GM13976 (cell line): ENCODE measurements at regions not wholly inside any gene's neighbourhood (a gene's known extent, or its start where the extent isn't known, plus 50 kb on each side); places are given as distances from the start of the nearest gene placed in this dataset.

Experiments
- DNase-seq: peaks from one replicate; pipeline ENCODE4 v3.0.0; 2012; ENCODE audit warnings: low spot score
- in situ Hi-C: fragments of 300-500 bp; cut with MboI; formaldehyde crosslinking; loops from one replicate; pipeline ENCODE4 v1.12.0; 2022; ENCODE audit warnings: low sequenced_read_pairs, mixed read lengths, inconsistent platforms; ENCODE audit not compliant: unreplicated experiment
- TF ChIP-seq, protein P1 (sequence below): IDR thresholded peaks from 2 replicates; pipeline ENCODE4 v1.5.1; 2012; ENCODE audit warnings: borderline replicate concordance, mild to moderate bottlenecking; ENCODE audit not compliant: insufficient read depth; ENCODE audit errors: extremely low read depth, missing control alignments, control extremely low read depth

DNA sequence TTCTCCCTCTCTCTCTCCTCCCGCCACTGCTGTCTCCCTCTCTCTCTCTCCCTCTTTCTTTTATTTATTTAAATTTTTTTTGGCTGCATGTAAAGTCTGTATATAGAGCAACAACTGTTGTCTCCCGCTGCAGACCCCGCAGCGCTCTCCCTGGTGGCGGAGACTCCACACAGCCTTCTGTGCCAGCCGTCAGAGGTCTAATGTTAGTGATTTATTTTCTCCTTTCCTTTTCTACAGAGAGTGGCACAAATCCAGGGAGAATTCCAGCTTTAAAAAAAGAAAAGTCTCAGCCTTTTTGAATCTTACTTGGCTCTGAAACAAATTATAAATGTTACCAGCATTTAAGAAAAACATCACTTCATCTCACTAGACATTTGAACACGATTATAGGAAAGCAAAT is 106.2 kb downstream of the FAM9B start:
- TF ChIP-seq, protein P1, sequence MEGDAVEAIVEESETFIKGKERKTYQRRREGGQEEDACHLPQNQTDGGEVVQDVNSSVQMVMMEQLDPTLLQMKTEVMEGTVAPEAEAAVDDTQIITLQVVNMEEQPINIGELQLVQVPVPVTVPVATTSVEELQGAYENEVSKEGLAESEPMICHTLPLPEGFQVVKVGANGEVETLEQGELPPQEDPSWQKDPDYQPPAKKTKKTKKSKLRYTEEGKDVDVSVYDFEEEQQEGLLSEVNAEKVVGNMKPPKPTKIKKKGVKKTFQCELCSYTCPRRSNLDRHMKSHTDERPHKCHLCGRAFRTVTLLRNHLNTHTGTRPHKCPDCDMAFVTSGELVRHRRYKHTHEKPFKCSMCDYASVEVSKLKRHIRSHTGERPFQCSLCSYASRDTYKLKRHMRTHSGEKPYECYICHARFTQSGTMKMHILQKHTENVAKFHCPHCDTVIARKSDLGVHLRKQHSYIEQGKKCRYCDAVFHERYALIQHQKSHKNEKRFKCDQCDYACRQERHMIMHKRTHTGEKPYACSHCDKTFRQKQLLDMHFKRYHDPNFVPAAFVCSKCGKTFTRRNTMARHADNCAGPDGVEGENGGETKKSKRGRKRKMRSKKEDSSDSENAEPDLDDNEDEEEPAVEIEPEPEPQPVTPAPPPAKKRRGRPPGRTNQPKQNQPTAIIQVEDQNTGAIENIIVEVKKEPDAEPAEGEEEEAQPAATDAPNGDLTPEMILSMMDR = no peak
- in situ Hi-C loops = no loop called here
- DNase-seq = no peak

- TF ChIP-seq, protein P1 = no peak
- in situ Hi-C loops = no loop called here
- no peak for DNase-seq
These were observed 106.8 kb downstream of the FAM9B start for GRCh38 chrX:8927066-8927635.

- in situ Hi-C loops = no loop called here
- TF ChIP-seq, protein P1 = no peak
- no peak for DNase-seq
These were observed 112.3 kb downstream of the FAM9B start for GRCh38 chrX:8921615-8922014.

DNA sequence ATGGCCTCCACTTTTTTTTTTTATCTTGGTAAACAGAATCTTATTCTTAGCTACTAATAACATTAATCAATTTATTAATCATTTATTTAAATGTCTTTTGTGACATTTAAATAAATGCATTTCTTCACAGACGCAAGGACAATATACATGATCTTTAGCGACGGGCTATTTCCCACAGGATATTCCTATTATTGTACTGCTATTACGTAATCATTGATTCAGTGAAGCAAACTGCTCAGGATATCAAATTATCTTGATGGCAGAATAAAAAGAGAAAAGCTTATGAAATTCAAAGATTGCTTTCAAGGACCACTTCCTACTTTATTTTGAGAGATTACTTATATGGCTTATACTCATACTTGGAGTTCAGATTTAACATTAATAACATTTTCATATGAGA is 114.1 kb downstream of the FAM9B start:
- TF ChIP-seq, protein P1 = no peak
- in situ Hi-C loops = no loop called here
- DNase-seq = no peak

GRCh38 chrX:8916697-8917096 is 115.5 kb upstream of the FAM9A start:
- no peak for DNase-seq
- in situ Hi-C loops = no loop called here
- TF ChIP-seq, protein P1 = no peak

GRCh38 chrX:8914681-8915080 is 113.5 kb upstream of the FAM9A start:
- TF ChIP-seq, protein P1 = no peak
- in situ Hi-C loops = no loop called here
- no peak for DNase-seq
